C4-2B (cell line): ENCODE measurements at regions not wholly inside any gene's neighbourhood (a gene's known extent, or its start where the extent isn't known, plus 50 kb on each side); places are given as distances from the start of the nearest gene placed in this dataset.

ENCODE experiments used
- H3K27ac ChIP-seq: fragments of 450-650 bp; 2 replicates; pipeline ENCODE4 v1.5.1; 2017
- ZFX ChIP-seq: fragments of 450-650 bp; IDR thresholded peaks from 2 replicates; pipeline ENCODE4 v1.6.1; 2017
- TF ChIP-seq, protein P1 (sequence below): fragments of 450-650 bp; conservative IDR thresholded peaks from 2 replicates; pipeline ENCODE4 v1.5.1; 2017; ENCODE audit warnings: mild to moderate bottlenecking

DNA sequence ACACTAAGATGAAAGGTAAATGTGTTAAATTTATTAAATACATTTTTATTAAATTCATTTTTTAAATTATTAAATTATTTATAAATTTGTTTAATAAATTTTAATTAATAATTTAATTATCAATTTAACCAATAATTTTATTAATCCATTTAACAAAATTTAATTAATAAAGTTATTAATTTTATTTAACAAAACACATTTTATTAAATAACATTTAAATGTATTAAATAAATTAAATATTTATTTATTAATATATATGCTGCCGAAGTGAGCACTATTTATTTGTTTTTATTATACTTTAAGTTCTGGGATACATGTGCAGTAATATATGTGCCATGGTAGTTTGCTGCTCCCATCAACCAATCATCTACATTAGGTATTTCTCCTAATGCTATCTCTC, 719.5 kb downstream of the TRIML1 start:
- TF ChIP-seq, protein P1, sequence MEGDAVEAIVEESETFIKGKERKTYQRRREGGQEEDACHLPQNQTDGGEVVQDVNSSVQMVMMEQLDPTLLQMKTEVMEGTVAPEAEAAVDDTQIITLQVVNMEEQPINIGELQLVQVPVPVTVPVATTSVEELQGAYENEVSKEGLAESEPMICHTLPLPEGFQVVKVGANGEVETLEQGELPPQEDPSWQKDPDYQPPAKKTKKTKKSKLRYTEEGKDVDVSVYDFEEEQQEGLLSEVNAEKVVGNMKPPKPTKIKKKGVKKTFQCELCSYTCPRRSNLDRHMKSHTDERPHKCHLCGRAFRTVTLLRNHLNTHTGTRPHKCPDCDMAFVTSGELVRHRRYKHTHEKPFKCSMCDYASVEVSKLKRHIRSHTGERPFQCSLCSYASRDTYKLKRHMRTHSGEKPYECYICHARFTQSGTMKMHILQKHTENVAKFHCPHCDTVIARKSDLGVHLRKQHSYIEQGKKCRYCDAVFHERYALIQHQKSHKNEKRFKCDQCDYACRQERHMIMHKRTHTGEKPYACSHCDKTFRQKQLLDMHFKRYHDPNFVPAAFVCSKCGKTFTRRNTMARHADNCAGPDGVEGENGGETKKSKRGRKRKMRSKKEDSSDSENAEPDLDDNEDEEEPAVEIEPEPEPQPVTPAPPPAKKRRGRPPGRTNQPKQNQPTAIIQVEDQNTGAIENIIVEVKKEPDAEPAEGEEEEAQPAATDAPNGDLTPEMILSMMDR = no peak
- no peak for TF ChIP-seq ZFX
- H3K27ac ChIP-seq = no peak overlapping the region

DNA sequence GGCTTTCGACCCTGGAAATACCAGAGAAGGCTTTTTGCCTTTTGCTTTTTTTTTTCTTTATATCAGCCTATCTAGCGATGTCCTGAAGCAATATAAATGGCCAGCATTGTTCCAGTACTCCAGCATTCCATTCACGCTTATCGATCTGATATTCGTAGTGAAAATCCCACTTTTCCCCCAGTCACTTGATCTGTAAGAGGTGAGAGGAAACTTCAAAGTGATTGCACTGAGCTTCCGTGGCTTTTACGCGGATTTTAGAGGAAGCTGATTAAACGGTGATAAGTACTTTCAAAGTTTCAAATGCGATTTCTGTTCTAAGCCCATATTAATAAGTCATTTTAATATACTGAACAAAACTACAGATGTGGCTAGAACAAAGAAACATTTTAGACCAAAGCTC, 725.5 kb downstream of the TRIML1 start:
- TF ChIP-seq, protein P1 = no peak
- TF ChIP-seq ZFX = no peak
- H3K27ac ChIP-seq = no peak overlapping the region

DNA sequence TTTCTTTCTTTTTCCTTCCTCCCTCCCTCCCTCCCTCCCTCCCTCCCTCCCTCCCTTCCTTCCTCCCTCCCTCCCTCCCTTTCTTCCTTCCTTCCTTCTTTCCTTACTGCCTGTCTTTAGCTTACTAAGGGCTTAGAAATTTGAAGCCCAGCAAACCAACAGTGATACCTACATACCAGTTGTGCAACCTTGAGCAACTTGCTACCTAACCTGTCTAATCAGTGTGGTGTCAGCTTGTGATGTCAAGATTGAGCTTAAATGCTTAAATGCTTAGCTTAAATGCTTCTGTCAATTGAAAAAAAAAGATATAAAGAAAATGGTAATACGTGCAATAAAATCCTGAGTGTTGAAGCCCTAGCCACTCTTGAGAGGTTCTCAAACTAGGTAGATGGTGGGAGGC, 728.6 kb downstream of the TRIML1 start:
- no peak overlapping the region for H3K27ac ChIP-seq
- no peak for TF ChIP-seq ZFX
- TF ChIP-seq, protein P1 = no peak

DNA sequence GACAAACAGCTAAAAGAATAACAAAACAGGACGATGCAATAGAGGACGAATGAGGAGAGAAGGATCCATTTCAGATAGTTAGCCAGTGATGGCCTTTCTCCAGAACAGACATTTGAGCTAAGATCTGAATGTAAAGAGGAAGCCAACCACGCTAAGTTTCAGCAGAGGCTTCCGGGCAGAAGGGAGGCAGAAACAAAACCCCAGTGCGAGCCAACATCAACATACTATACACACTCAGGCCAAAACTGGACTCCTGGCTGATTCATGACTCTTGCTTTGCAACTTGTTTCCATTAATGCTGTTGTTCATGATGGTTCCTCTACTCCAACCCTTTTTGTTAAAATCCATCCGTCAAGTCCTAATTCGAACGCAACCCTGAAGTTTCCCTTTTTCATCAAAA, 730.3 kb downstream of the TRIML1 start:
- TF ChIP-seq, protein P1 = no peak
- no peak for TF ChIP-seq ZFX
- H3K27ac ChIP-seq = no peak overlapping the region

DNA sequence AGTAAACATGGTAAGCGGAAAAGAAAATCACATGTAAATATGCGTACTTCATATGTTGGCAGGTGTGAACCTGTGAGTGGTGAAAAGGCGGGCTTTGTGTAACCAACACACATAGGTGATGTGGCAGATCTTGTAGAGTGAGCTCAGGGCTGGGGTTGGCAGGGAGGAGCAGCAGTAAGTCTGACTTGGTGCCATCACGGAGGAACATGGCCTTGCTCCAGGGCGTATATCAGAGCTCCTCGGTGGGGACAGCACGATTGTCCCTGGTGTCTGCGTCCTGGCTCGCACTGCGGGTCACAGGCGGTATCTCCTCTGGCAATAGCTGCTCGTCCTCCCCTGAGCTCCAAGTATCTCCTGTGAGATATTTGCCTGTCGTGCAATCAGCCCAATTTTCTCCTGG, 733.6 kb downstream of the TRIML1 start:
- TF ChIP-seq ZFX = no peak
- TF ChIP-seq, protein P1 = no peak
- no peak overlapping the region for H3K27ac ChIP-seq

DNA sequence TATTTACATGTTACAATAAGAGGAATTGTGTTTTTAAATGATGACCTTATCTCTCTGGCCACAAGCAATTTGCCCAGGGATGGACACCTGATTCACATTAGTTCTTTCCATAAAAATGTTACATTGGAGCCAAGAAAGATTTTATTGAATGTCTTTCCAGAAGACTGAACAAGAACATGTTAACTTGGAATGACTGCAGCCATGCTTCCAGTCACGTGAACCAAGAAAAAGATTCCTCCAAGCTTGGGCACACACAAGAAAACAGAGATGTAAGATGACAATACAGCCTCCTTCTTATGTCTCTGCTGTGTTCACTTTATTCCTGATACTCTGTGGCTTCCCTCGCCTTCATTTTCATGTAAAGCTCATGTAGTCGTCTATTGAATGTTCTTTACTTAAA, 737.6 kb downstream of the TRIML1 start:
- no peak for TF ChIP-seq ZFX
- TF ChIP-seq, protein P1 = no peak
- no peak overlapping the region for H3K27ac ChIP-seq

DNA sequence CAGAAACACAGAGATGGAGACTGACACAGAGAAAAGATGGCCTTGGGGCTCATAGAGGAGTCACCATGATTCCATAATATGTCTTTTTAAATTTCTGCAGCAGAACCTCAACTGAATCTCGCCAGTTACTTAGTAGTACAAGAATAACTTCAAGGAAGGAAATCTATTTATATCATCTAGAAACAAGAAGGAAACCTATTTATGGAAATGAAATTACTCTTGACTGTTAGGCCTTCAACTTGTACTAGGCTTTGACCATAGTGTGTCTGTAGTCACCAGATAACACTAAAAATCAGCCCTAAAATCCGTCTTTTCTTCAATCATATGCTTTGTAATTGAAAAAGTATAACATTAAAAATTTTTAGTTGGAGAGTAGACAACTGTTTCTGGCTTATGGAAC, 740.4 kb downstream of the TRIML1 start:
- no peak for TF ChIP-seq ZFX
- TF ChIP-seq, protein P1 = no peak
- no peak overlapping the region for H3K27ac ChIP-seq
